Keratinocyte (primary cell): ENCODE measurements at regions not wholly inside any gene's neighbourhood (a gene's known extent, or its start where the extent isn't known, plus 50 kb on each side); places are given as distances from the start of the nearest gene placed in this dataset.

Source experiments
- EZH2 ChIP-seq: IDR thresholded peaks from one replicate; pipeline ENCODE4 v1.6.1; 2012; ENCODE audit warnings: inconsistent platforms, mild to moderate bottlenecking, low read length, moderate library complexity
- TF ChIP-seq, protein P1 (sequence below), 3 experiments: IDR thresholded peaks in 1 of 3; conservative IDR thresholded peaks in 1 of 3; optimal IDR thresholded peaks in 1 of 3; 2 replicates in 2 of 3; 3 replicates in 1 of 3; pipeline versions ENCODE3 to v1.5.1; 2011; ENCODE audit warnings: low read length in 3 of 3, mild to moderate bottlenecking in 3 of 3, moderate library complexity in 2 of 3, control low read depth in 1 of 3, inconsistent platforms in 1 of 3; ENCODE audit not compliant: insufficient read depth in 2 of 3; ENCODE audit errors: extremely low read depth in 1 of 3

DNA sequence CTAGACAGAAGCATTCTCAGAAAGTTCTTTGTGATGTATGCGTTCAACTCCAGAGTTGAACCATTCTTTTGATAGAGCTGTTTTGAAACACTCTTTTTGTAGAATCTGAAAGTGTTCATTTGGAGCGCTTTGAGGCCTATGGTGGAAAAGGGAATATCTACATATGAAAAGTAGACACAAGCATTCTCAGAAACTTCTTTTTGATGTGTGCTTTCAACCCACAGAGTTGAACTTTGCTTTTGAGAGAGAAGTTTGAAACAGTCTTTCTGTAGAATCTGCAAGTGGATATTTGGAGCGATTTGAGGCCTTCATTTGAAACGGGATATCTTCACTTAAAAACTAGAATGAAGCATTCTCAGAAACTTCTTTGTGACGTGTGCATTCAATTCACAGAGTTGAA lies 582.6 kb upstream of the ZNF337 start:
- no peak for TF ChIP-seq EZH2
- TF ChIP-seq, protein P1, sequence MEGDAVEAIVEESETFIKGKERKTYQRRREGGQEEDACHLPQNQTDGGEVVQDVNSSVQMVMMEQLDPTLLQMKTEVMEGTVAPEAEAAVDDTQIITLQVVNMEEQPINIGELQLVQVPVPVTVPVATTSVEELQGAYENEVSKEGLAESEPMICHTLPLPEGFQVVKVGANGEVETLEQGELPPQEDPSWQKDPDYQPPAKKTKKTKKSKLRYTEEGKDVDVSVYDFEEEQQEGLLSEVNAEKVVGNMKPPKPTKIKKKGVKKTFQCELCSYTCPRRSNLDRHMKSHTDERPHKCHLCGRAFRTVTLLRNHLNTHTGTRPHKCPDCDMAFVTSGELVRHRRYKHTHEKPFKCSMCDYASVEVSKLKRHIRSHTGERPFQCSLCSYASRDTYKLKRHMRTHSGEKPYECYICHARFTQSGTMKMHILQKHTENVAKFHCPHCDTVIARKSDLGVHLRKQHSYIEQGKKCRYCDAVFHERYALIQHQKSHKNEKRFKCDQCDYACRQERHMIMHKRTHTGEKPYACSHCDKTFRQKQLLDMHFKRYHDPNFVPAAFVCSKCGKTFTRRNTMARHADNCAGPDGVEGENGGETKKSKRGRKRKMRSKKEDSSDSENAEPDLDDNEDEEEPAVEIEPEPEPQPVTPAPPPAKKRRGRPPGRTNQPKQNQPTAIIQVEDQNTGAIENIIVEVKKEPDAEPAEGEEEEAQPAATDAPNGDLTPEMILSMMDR (optimal IDR thresholded peaks at IDR 0.05 in 1 of 3, IDR thresholded peaks at IDR 0.05 in 1 of 3, conservative IDR thresholded peaks at IDR 0.05 in 1 of 3; ENCODE audit: extremely low read depth in 1 of 3, insufficient read depth in 2 of 3, low read length in 3 of 3), result no peak
